HG03103 (cell line): ENCODE measurements at regions not wholly inside any gene's neighbourhood (a gene's known extent, or its start where the extent isn't known, plus 50 kb on each side); places are given as distances from the start of the nearest gene placed in this dataset.
"Not testable (repeated sequence)": the region's sequence is repeated elsewhere in the genome, so short reads cannot be mapped to it uniquely, and the experiment has no call there.

Experiments
- ATAC-seq: cut with Tn5 transposase; IDR thresholded peaks from one replicate; pipeline ENCODE4 v1.9.1; 2021; ENCODE audit warnings: low read depth; ENCODE audit not compliant: unreplicated experiment

GRCh38 chr12:31906557-31907301 lies 52.5 kb upstream of the RESF1 start:
- no peak for ATAC-seq

- ATAC-seq = no peak
These were observed 56.2 kb upstream of the RESF1 start for GRCh38 chr12:31903025-31903424.

- ATAC-seq = no peak
These were observed 58.9 kb upstream of the RESF1 start for GRCh38 chr12:31900271-31900670.

- no peak for ATAC-seq
These were observed 60.1 kb upstream of the RESF1 start for GRCh38 chr12:31899109-31899508.

- ATAC-seq = no peak
These were observed 61.3 kb upstream of the RESF1 start for GRCh38 chr12:31897781-31898503.

GRCh38 chr12:31897092-31897491 lies 62.1 kb upstream of the RESF1 start:
- not testable (repeated sequence) for ATAC-seq

GRCh38 chr12:31896514-31897039 lies 62.6 kb upstream of the RESF1 start:
- peak; percentile 98 for ATAC-seq

GRCh38 chr12:31895449-31896150 lies 63.6 kb upstream of the RESF1 start:
- no peak for ATAC-seq

- no peak for ATAC-seq
These were observed 68.6 kb upstream of the RESF1 start for GRCh38 chr12:31890295-31891285.

- no peak for ATAC-seq
These were observed 72.0 kb upstream of the RESF1 start for GRCh38 chr12:31887109-31887811.

GRCh38 chr12:31882682-31883081 lies 76.5 kb upstream of the RESF1 start:
- not testable (repeated sequence) for ATAC-seq

- no peak for ATAC-seq
These were observed 78.9 kb upstream of the RESF1 start for GRCh38 chr12:31880340-31880739.

- ATAC-seq = no peak
These were observed 81.3 kb upstream of the RESF1 start for GRCh38 chr12:31877884-31878283.

GRCh38 chr12:31876568-31877424 lies 82.4 kb upstream of the RESF1 start:
- ATAC-seq = no peak

- ATAC-seq = no peak
These were observed 83.6 kb upstream of the RESF1 start for GRCh38 chr12:31875609-31875964.

- ATAC-seq = no peak
These were observed 84.1 kb upstream of the RESF1 start for GRCh38 chr12:31874961-31875608.

GRCh38 chr12:31872831-31873604 lies 86.2 kb upstream of the RESF1 start:
- ATAC-seq = no peak
